ENCODE measurements at regions not wholly inside any gene's neighbourhood (a gene's known extent, or its start where the extent isn't known, plus 50 kb on each side); places are given as distances from the start of the nearest gene placed in this dataset.

DNA sequence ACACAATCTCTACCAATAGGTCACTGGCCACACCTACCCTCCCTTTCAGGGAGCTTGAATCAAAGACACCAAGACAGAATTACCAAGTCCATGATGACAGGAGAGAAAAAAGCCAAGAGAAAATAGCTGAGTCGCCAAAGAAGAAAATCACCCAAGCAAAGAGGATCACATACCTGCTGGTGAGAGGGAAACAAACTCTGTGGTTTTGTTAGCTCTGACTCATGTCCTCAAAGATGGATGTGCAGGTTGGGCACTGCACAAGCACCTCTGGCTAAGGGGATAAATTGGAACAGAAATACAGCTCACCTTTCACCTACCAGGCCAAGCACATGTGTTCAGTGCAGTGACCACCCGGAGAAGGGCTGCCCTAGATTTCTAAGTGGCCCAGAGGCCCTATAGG, 114.8 kb downstream of the TFAP2A start:
- TF ChIP-seq, protein P1, sequence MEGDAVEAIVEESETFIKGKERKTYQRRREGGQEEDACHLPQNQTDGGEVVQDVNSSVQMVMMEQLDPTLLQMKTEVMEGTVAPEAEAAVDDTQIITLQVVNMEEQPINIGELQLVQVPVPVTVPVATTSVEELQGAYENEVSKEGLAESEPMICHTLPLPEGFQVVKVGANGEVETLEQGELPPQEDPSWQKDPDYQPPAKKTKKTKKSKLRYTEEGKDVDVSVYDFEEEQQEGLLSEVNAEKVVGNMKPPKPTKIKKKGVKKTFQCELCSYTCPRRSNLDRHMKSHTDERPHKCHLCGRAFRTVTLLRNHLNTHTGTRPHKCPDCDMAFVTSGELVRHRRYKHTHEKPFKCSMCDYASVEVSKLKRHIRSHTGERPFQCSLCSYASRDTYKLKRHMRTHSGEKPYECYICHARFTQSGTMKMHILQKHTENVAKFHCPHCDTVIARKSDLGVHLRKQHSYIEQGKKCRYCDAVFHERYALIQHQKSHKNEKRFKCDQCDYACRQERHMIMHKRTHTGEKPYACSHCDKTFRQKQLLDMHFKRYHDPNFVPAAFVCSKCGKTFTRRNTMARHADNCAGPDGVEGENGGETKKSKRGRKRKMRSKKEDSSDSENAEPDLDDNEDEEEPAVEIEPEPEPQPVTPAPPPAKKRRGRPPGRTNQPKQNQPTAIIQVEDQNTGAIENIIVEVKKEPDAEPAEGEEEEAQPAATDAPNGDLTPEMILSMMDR (IDR thresholded peaks at IDR 0.05 in 2 of 3, conservative IDR thresholded peaks at IDR 0.05 in 1 of 3; ENCODE audit: borderline replicate concordance in 1 of 3, insufficient read depth in 1 of 3, low read depth in 2 of 3, low read length in 2 of 3) = no peak
- no peak for TF ChIP-seq POLR2A (IDR thresholded peaks at IDR 0.05; ENCODE audit: borderline replicate concordance, extremely low read depth, insufficient read depth, insufficient read length)
- TF ChIP-seq SRF (IDR thresholded peaks at IDR 0.05; ENCODE audit: low read depth) = no peak
- no peak for TF ChIP-seq TCF7L2 (IDR thresholded peaks at IDR 0.05; ENCODE audit: borderline replicate concordance, extremely low read depth, insufficient read depth, insufficient read length)
- TF ChIP-seq EZH2 (IDR thresholded peaks at IDR 0.05) = no peak
